ENCODE measurements at regions not wholly inside any gene's neighbourhood (a gene's known extent, or its start where the extent isn't known, plus 50 kb on each side); places are given as distances from the start of the nearest gene placed in this dataset.

DNA sequence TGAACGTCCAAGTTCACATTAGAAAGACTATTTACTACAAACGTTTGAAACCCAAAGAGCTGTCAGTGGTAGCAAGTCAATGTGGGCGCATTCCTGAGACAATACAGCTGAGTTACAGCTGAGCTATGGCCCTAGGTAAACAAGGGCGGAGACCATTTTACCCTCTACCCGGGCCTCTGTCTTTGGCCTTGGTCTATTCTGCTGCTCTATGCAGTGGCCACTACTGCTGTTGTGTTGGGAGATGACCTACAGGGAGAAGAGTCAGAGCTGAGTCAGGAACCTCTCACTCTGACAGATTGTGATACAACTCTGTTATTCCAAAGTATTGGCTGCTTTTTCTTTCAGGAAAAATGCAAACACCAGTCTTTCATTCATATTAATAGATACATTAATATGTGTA, 700.6 kb downstream of the SEMA5A start:
- Mint-ChIP-seq H3K36me3 (ENCODE audit: insufficient read depth) (no peaks in the 10 kb centered on the region), H3K27me3 (no peaks in the 10 kb centered on the region), H3K4me3 (no peak overlapping the region), H3K9me3 (peaks cover 15% of the 10 kb centered on the region), H3K4me1 (no peaks in the 10 kb centered on the region), H3K27ac (ENCODE audit: low read depth) (no peak overlapping the region)
- no peak for DNase-seq (ENCODE audit: low spot score in 2 of 2)
- no peak for ATAC-seq (replicated peaks; ENCODE audit: extremely low read depth, poor library complexity, severe bottlenecking)

GRCh38 chr5:8848366-8848765, 697.5 kb downstream of the SEMA5A start:
- H3K27me3 Mint-ChIP-seq = no peaks in the 10 kb centered on the region
- no peaks in the 10 kb centered on the region for H3K36me3 Mint-ChIP-seq (ENCODE audit: insufficient read depth)
- H3K4me3 Mint-ChIP-seq = no peak overlapping the region
- DNase-seq (ENCODE audit: low spot score in 2 of 2) = no peak
- H3K27ac Mint-ChIP-seq (ENCODE audit: low read depth) = no peak overlapping the region
- no peak for ATAC-seq (replicated peaks; ENCODE audit: extremely low read depth, poor library complexity, severe bottlenecking)
- peaks cover 22% of the 10 kb centered on the region for H3K9me3 Mint-ChIP-seq
- no peaks in the 10 kb centered on the region for H3K4me1 Mint-ChIP-seq

DNA sequence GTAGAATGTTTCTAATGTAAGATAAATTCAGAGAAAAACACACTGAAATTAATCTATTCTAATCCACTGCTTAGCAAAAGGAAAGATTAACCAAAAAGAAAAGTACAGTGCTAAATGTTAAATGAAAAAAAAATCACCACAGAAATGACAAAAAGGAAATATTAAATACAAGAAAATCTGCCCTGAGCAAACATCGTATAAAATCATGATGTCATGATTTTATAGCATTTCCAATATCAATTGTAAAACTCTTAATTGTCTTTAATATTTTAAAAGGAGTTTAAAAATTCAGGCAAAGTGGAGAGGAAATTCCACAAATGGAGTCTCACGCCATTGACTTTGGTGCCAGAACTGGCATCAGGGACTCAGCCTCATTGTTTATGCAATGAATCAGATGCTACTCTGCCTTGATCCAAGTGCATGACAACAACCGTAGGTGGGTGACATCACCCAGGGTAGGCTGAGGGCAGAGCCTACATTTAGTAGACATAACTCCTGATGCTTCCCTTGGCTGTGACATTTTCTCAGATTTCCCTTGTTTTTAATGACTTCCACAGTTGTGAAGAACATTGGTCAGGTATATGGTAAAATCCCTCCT, 696.8 kb downstream of the SEMA5A start:
- no peak for ATAC-seq (replicated peaks; ENCODE audit: extremely low read depth, poor library complexity, severe bottlenecking)
- no peaks in the 10 kb centered on the region for H3K27me3 Mint-ChIP-seq
- H3K4me1 Mint-ChIP-seq = no peaks in the 10 kb centered on the region
- peaks cover 17% of the 10 kb centered on the region for H3K9me3 Mint-ChIP-seq
- no peaks in the 10 kb centered on the region for H3K36me3 Mint-ChIP-seq (ENCODE audit: insufficient read depth)
- H3K4me3 Mint-ChIP-seq = no peak overlapping the region
- no peak overlapping the region for H3K27ac Mint-ChIP-seq (ENCODE audit: low read depth)
- no peak for DNase-seq (ENCODE audit: low spot score in 2 of 2)

GRCh38 chr5:8851101-8851500, 694.8 kb downstream of the SEMA5A start:
- no peaks in the 10 kb centered on the region for H3K27me3 Mint-ChIP-seq
- ATAC-seq (replicated peaks; ENCODE audit: extremely low read depth, poor library complexity, severe bottlenecking) = no peak
- no peak overlapping the region for H3K27ac Mint-ChIP-seq (ENCODE audit: low read depth)
- H3K9me3 Mint-ChIP-seq = peaks cover 18% of the 10 kb centered on the region
- no peaks in the 10 kb centered on the region for H3K36me3 Mint-ChIP-seq (ENCODE audit: insufficient read depth)
- H3K4me3 Mint-ChIP-seq = no peak overlapping the region
- DNase-seq (ENCODE audit: low spot score in 2 of 2) = no peak
- H3K4me1 Mint-ChIP-seq = no peaks in the 10 kb centered on the region

GRCh38 chr5:8857051-8857450, 688.8 kb downstream of the SEMA5A start:
- H3K4me1 Mint-ChIP-seq = no peaks in the 10 kb centered on the region

DNA sequence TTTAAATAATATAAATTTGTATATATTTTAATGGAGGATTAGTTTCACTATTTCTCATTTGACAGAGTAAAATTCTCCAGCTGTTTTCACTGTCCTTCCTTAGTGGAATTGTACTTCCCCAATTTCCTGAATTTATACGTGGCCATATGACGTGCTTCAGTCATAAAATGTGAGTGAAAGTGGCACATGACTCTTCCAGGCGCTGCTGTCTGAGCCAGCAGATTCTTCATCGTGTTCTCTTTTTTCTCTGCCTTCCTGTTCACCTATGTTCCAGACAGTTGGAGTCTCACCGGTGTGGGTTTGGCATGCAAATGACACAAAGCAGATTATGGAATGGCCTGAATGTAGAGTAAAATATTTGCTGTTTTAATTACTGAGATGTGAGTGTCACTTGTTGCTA, 684.1 kb downstream of the SEMA5A start:
- no peaks in the 10 kb centered on the region for H3K27me3 Mint-ChIP-seq
- no peak for ATAC-seq (replicated peaks; ENCODE audit: extremely low read depth, poor library complexity, severe bottlenecking)
- no peaks in the 10 kb centered on the region for H3K4me1 Mint-ChIP-seq
- no peaks in the 10 kb centered on the region for H3K36me3 Mint-ChIP-seq (ENCODE audit: insufficient read depth)
- H3K4me3 Mint-ChIP-seq = no peak overlapping the region
- H3K9me3 Mint-ChIP-seq = peaks cover 8% of the 10 kb centered on the region
- no peak overlapping the region for H3K27ac Mint-ChIP-seq (ENCODE audit: low read depth)
- DNase-seq (ENCODE audit: low spot score in 2 of 2) = no peak

More at GRCh38 chr5:8857051-8857450, 688.8 kb downstream of the SEMA5A start:
- Mint-ChIP-seq H3K4me3 (no peak overlapping the region), H3K27ac (ENCODE audit: low read depth) (no peak overlapping the region), H3K9me3 (peaks cover 20% of the 10 kb centered on the region), H3K36me3 (ENCODE audit: insufficient read depth) (no peaks in the 10 kb centered on the region), H3K27me3 (no peaks in the 10 kb centered on the region)
- DNase-seq (ENCODE audit: low spot score in 2 of 2) = no peak
- no peak for ATAC-seq (replicated peaks; ENCODE audit: extremely low read depth, poor library complexity, severe bottlenecking)

- Mint-ChIP-seq H3K27ac (ENCODE audit: low read depth) (no peak overlapping the region), H3K36me3 (ENCODE audit: insufficient read depth) (no peaks in the 10 kb centered on the region), H3K9me3 (no peaks in the 10 kb centered on the region), H3K27me3 (no peaks in the 10 kb centered on the region), H3K4me3 (no peak overlapping the region), H3K4me1 (no peaks in the 10 kb centered on the region)
- DNase-seq (ENCODE audit: low spot score in 2 of 2) (no peak), ATAC-seq (replicated peaks; ENCODE audit: extremely low read depth, poor library complexity, severe bottlenecking) (no peak)
Measured at GRCh38 chr5:8864053-8864452, 681.8 kb downstream of the SEMA5A start.

- DNase-seq (ENCODE audit: low spot score in 2 of 2) (no peak), ATAC-seq (replicated peaks; ENCODE audit: extremely low read depth, poor library complexity, severe bottlenecking) (no peak)
- Mint-ChIP-seq H3K27ac (ENCODE audit: low read depth) (no peak overlapping the region), H3K36me3 (ENCODE audit: insufficient read depth) (no peaks in the 10 kb centered on the region), H3K4me1 (no peaks in the 10 kb centered on the region), H3K9me3 (no peaks in the 10 kb centered on the region), H3K4me3 (no peak overlapping the region), H3K27me3 (no peaks in the 10 kb centered on the region)
Measured at GRCh38 chr5:8865266-8865665, 680.6 kb downstream of the SEMA5A start.

GRCh38 chr5:8865686-8866374, 680.0 kb downstream of the SEMA5A start:
- Mint-ChIP-seq H3K4me1 (no peaks in the 10 kb centered on the region), H3K36me3 (ENCODE audit: insufficient read depth) (no peaks in the 10 kb centered on the region), H3K4me3 (no peak overlapping the region), H3K27me3 (no peaks in the 10 kb centered on the region), H3K9me3 (no peaks in the 10 kb centered on the region), H3K27ac (ENCODE audit: low read depth) (no peak overlapping the region)
- ATAC-seq (replicated peaks; ENCODE audit: extremely low read depth, poor library complexity, severe bottlenecking) (no peak), DNase-seq (ENCODE audit: low spot score in 2 of 2) (no peak)

GRCh38 chr5:8868283-8868682, 677.6 kb downstream of the SEMA5A start:
- Mint-ChIP-seq H3K4me3 (no peak overlapping the region), H3K36me3 (ENCODE audit: insufficient read depth) (no peaks in the 10 kb centered on the region), H3K4me1 (no peaks in the 10 kb centered on the region), H3K27me3 (no peaks in the 10 kb centered on the region), H3K27ac (ENCODE audit: low read depth) (no peak overlapping the region), H3K9me3 (peaks cover 13% of the 10 kb centered on the region)
- no peak for ATAC-seq (replicated peaks; ENCODE audit: extremely low read depth, poor library complexity, severe bottlenecking)
- no peak for DNase-seq (ENCODE audit: low spot score in 2 of 2)

GRCh38 chr5:8869932-8870331, 675.9 kb downstream of the SEMA5A start:
- no peak for ATAC-seq (replicated peaks; ENCODE audit: extremely low read depth, poor library complexity, severe bottlenecking)
- no peak for DNase-seq (ENCODE audit: low spot score in 2 of 2)
- Mint-ChIP-seq H3K4me1 (no peaks in the 10 kb centered on the region), H3K27ac (ENCODE audit: low read depth) (no peak overlapping the region), H3K4me3 (no peak overlapping the region), H3K27me3 (no peaks in the 10 kb centered on the region), H3K36me3 (ENCODE audit: insufficient read depth) (no peaks in the 10 kb centered on the region), H3K9me3 (peaks cover 14% of the 10 kb centered on the region)

DNA sequence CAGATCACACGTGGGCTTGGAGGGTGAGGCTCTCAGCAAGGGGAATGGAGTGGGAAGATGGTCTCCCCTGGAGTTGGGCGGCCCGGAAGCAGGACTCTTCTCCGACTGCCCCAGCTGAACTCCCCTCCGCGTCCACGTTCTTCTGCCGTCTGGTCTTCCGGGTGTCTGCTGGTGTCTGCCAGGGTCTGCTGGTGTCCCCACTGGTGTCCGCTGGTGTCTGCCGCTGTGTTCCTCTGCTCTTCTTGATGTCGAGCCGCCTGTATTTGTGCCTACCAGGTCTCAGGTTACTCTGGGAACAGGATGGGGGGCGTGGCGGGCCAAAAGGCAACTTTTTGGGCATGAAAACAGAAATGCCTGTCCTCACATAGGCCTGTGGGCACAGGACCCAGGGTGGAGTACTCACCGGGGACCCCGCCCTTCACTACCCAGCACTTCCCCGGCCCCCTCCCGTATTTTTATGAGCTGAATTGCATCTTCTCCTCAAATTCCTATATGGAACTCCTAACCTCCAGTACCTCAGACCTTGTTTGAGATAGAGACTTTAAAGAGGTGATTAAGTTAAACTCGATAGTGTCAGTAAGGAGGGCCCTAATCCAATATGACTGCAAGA, 675.4 kb downstream of the SEMA5A start:
- H3K36me3 Mint-ChIP-seq (ENCODE audit: insufficient read depth) = no peaks in the 10 kb centered on the region
- DNase-seq (ENCODE audit: low spot score in 2 of 2) (no peak), ATAC-seq (replicated peaks; ENCODE audit: extremely low read depth, poor library complexity, severe bottlenecking) (no peak)
- H3K27ac Mint-ChIP-seq (ENCODE audit: low read depth) = no peak overlapping the region
- no peak overlapping the region for H3K4me3 Mint-ChIP-seq
- no peaks in the 10 kb centered on the region for H3K27me3 Mint-ChIP-seq
- no peaks in the 10 kb centered on the region for H3K4me1 Mint-ChIP-seq
- H3K9me3 Mint-ChIP-seq = peaks cover 14% of the 10 kb centered on the region

DNA sequence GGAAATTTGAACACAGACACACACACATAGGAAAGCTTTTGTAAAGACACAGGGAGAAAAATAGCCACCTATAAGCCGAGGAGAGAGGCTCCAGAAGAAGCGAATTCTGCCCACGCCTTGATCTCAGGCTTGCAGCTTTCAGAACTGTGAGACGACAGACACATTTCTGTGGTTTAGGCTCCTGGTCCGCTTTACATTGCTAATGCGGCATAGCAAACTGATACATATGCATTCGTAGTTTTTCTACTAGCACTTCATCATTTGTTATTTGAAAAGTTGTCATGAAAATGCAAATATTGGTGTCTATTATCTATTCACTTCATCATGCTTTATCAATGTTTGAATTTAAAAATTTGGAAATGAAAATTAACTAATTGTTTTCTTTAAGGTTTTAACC, 674.9 kb downstream of the SEMA5A start:
- Mint-ChIP-seq H3K27me3 (no peaks in the 10 kb centered on the region), H3K36me3 (ENCODE audit: insufficient read depth) (no peaks in the 10 kb centered on the region), H3K4me1 (no peaks in the 10 kb centered on the region), H3K27ac (ENCODE audit: low read depth) (no peak overlapping the region), H3K9me3 (peaks cover 14% of the 10 kb centered on the region), H3K4me3 (no peak overlapping the region)
- ATAC-seq (replicated peaks; ENCODE audit: extremely low read depth, poor library complexity, severe bottlenecking) (no peak), DNase-seq (ENCODE audit: low spot score in 2 of 2) (no peak)
